Body of pancreas (tissue), 4 donors: ENCODE measurements at regions not wholly inside any gene's neighbourhood (a gene's known extent, or its start where the extent isn't known, plus 50 kb on each side); places are given as distances from the start of the nearest gene placed in this dataset.

ENCODE experiments used
- POLR2A ChIP-seq, 3 donors: fragments of 450-650 bp; IDR thresholded peaks; one replicate each; pipeline ENCODE4 v1.6.1; 2016; ENCODE audit warnings: antibody characterized with exemption in 3 of 3, mild to moderate bottlenecking in 2 of 3
- TF ChIP-seq, protein P1 (sequence below), 7 experiments: fragments of 450-650 bp in 4 of 7; fragments of 200-600 bp in 3 of 7; sonication (generic) in 3 of 7; IDR thresholded peaks; one replicate each; pipeline ENCODE4 v1.5.1; 2016 to 2019; ENCODE audit warnings: antibody characterized with exemption in 7 of 7

- TF ChIP-seq, protein P1, sequence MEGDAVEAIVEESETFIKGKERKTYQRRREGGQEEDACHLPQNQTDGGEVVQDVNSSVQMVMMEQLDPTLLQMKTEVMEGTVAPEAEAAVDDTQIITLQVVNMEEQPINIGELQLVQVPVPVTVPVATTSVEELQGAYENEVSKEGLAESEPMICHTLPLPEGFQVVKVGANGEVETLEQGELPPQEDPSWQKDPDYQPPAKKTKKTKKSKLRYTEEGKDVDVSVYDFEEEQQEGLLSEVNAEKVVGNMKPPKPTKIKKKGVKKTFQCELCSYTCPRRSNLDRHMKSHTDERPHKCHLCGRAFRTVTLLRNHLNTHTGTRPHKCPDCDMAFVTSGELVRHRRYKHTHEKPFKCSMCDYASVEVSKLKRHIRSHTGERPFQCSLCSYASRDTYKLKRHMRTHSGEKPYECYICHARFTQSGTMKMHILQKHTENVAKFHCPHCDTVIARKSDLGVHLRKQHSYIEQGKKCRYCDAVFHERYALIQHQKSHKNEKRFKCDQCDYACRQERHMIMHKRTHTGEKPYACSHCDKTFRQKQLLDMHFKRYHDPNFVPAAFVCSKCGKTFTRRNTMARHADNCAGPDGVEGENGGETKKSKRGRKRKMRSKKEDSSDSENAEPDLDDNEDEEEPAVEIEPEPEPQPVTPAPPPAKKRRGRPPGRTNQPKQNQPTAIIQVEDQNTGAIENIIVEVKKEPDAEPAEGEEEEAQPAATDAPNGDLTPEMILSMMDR (IDR thresholded peaks at IDR 0.05): no peak
- no peak for TF ChIP-seq POLR2A (IDR thresholded peaks at IDR 0.05)
These were observed 78.0 kb downstream of the POM121L12 start for GRCh38 chr7:53113424-53113823.
